Smooth muscle cell of the brain vasculature (primary cell): ENCODE measurements at regions not wholly inside any gene's neighbourhood (a gene's known extent, or its start where the extent isn't known, plus 50 kb on each side); places are given as distances from the start of the nearest gene placed in this dataset.
"Not testable (repeated sequence)": the region's sequence is repeated elsewhere in the genome, so short reads cannot be mapped to it uniquely, and the experiment has no call there.

Experiments used
- DNase-seq: peaks from one replicate; pipeline ENCODE4 v3.0.0-alpha.2; 2012; ENCODE audit warnings: low read depth, low spot score

- DNase-seq: no peak
Observed at GRCh38 chr2:123481406-123481805, 543.7 kb upstream of the CNTNAP5 start.

- no peak for DNase-seq
Observed at GRCh38 chr2:123485056-123485455, 540.0 kb upstream of the CNTNAP5 start.

GRCh38 chr2:123493687-123494086, 531.4 kb upstream of the CNTNAP5 start:
- no peak for DNase-seq

- no peak for DNase-seq
Observed at GRCh38 chr2:123495241-123495640, 529.8 kb upstream of the CNTNAP5 start.

GRCh38 chr2:123500346-123500745, 524.7 kb upstream of the CNTNAP5 start:
- no peak for DNase-seq

GRCh38 chr2:123500988-123501387, 524.1 kb upstream of the CNTNAP5 start:
- DNase-seq: no peak

- DNase-seq: no peak
Observed at GRCh38 chr2:123502931-123503330, 522.2 kb upstream of the CNTNAP5 start.

- DNase-seq: no peak
Observed at GRCh38 chr2:123512547-123512946, 512.5 kb upstream of the CNTNAP5 start.

- no peak for DNase-seq
Observed at GRCh38 chr2:123513351-123513750, 511.7 kb upstream of the CNTNAP5 start.

GRCh38 chr2:123514613-123515207, 510.4 kb upstream of the CNTNAP5 start:
- no peak for DNase-seq

- no peak for DNase-seq
Observed at GRCh38 chr2:123518367-123518766, 506.7 kb upstream of the CNTNAP5 start.

- no peak for DNase-seq
Observed at GRCh38 chr2:123521854-123522253, 503.2 kb upstream of the CNTNAP5 start.

GRCh38 chr2:123522498-123522897, 502.6 kb upstream of the CNTNAP5 start:
- not testable (repeated sequence) for DNase-seq

GRCh38 chr2:123528996-123529707, 495.9 kb upstream of the CNTNAP5 start:
- no peak for DNase-seq

GRCh38 chr2:123530004-123530403, 495.1 kb upstream of the CNTNAP5 start:
- no peak for DNase-seq

GRCh38 chr2:123532126-123532525, 493.0 kb upstream of the CNTNAP5 start:
- DNase-seq: no peak

- DNase-seq: no peak
Observed at GRCh38 chr2:123532994-123533393, 492.1 kb upstream of the CNTNAP5 start.

GRCh38 chr2:123540291-123540690, 484.8 kb upstream of the CNTNAP5 start:
- no peak for DNase-seq

- no peak for DNase-seq
Observed at GRCh38 chr2:123546353-123546752, 478.7 kb upstream of the CNTNAP5 start.

- DNase-seq: no peak
Observed at GRCh38 chr2:123563515-123563914, 461.6 kb upstream of the CNTNAP5 start.

- no peak for DNase-seq
Observed at GRCh38 chr2:123566291-123566946, 458.7 kb upstream of the CNTNAP5 start.

- DNase-seq: no peak
Observed at GRCh38 chr2:123578016-123578415, 447.1 kb upstream of the CNTNAP5 start.

- no peak for DNase-seq
Observed at GRCh38 chr2:123596621-123597020, 428.5 kb upstream of the CNTNAP5 start.
